PC-9 (cell line): ENCODE measurements at regions not wholly inside any gene's neighbourhood (a gene's known extent, or its start where the extent isn't known, plus 50 kb on each side); places are given as distances from the start of the nearest gene placed in this dataset.

Experiments
- BruUV-seq: library from RNA; stranded (reverse); fragments of 400-500 nt; replicated peaks from 2 replicates; lab custom pipeline; 2021; lab: Mats Ljungman, UMichigan
- CTCF ChIA-PET: fragments of 300-600 bp; sonication (Branson Sonifier 250); formaldehyde crosslinking; loops from one replicate; lab custom pipeline; 2022; ENCODE audit warnings: antibody characterized with exemption; lab: Charles Lee
- POLR2A ChIA-PET: fragments of 300-600 bp; sonication (Branson Sonifier 250); formaldehyde crosslinking; loops from one replicate; lab custom pipeline; 2022; ENCODE audit warnings: antibody characterized with exemption; ENCODE audit not compliant: unreplicated experiment; lab: Charles Lee
- DNase-seq, 2 experiments: peaks; one replicate each; pipeline versions ENCODE4 v3.0.0 to v3.0.0-alpha.2; 2015 to 2022; ENCODE audit warnings: mixed read lengths in 1 of 2
- H2AFZ ChIP-seq: fragments of 200-600 bp; sonication (generic); 2 replicates; pipeline ENCODE4 v1.8.1; 2017; ENCODE audit warnings: antibody characterized with exemption
- H3F3A ChIP-seq: fragments of 200-600 bp; sonication (generic); 2 replicates; pipeline ENCODE4 v1.8.1; 2017; ENCODE audit warnings: antibody characterized with exemption, mild to moderate bottlenecking, low read depth; ENCODE audit not compliant: insufficient read depth
- H3K27ac ChIP-seq: fragments of 200-600 bp; sonication (generic); 2 replicates; pipeline ENCODE4 v1.6.1; 2016; ENCODE audit warnings: mixed run types
- H3K27me3 ChIP-seq: fragments of 200-600 bp; sonication (generic); 2 replicates; pipeline ENCODE4 v1.6.1; 2016; ENCODE audit warnings: low read depth, mixed run types; ENCODE audit not compliant: insufficient read depth
- H3K36me3 ChIP-seq: fragments of 200-600 bp; sonication (generic); 2 replicates; pipeline ENCODE4 v1.6.1; 2016; ENCODE audit warnings: low read depth, mixed run types
- H3K4me1 ChIP-seq: fragments of 200-600 bp; sonication (generic); replicated peaks from 2 replicates; pipeline ENCODE4 v1.6.1; 2016; ENCODE audit warnings: mixed run types; ENCODE audit not compliant: insufficient read depth
- H3K4me2 ChIP-seq: fragments of 200-600 bp; sonication (generic); 2 replicates; pipeline ENCODE4 v1.6.1; 2017; ENCODE audit warnings: mixed run types
- H3K4me3 ChIP-seq: fragments of 200-600 bp; sonication (generic); 2 replicates; pipeline ENCODE4 v1.6.1; 2016; ENCODE audit warnings: mixed run types
- H3K79me2 ChIP-seq: fragments of 200-600 bp; sonication (generic); 2 replicates; pipeline ENCODE4 v1.6.1; 2017; ENCODE audit warnings: low read depth, mixed run types
- H3K9me2 ChIP-seq: fragments of 200-600 bp; sonication (generic); 2 replicates; pipeline ENCODE4 v1.8.1; 2017; ENCODE audit warnings: mild to moderate bottlenecking; ENCODE audit not compliant: insufficient read depth
- H3K9me3 ChIP-seq: fragments of 200-600 bp; sonication (generic); 2 replicates; pipeline ENCODE4 v1.8.1; 2016; ENCODE audit warnings: low read depth; ENCODE audit not compliant: insufficient read depth
- H4K20me1 ChIP-seq: fragments of 200-600 bp; sonication (generic); 2 replicates; pipeline ENCODE4 v1.8.1; 2017; ENCODE audit not compliant: insufficient read depth
- CTCF ChIP-seq: fragments of 200-600 bp; sonication (generic); conservative IDR thresholded peaks from 2 replicates; pipeline ENCODE4 v1.6.1; 2017; ENCODE audit warnings: mixed run types, antibody characterized with exemption, mild to moderate bottlenecking, moderate library complexity
- EZH2 ChIP-seq: fragments of 200-600 bp; sonication (generic); IDR thresholded peaks from 2 replicates; pipeline ENCODE4 v1.8.0; 2017; ENCODE audit warnings: antibody characterized with exemption, low read depth
- intact Hi-C: fragments of 100-400 bp; cut with micrococcal nuclease; formaldehyde crosslinking; loops from one replicate; pipeline ENCODE4 v1.10.0; 2022; ENCODE audit not compliant: unreplicated experiment

GRCh38 chr13:80458543-80458942 is 117.6 kb upstream of the SPRY2 start:
- Histone ChIP-seq H3K4me2 (no peak overlapping the region), H3K36me3 (no peaks in the 10 kb centered on the region), H3K79me2 (no peaks in the 10 kb centered on the region), H3K27ac (no peak overlapping the region), H3K27me3 (no peaks in the 10 kb centered on the region), H3K9me2 (no peaks in the 10 kb centered on the region), H4K20me1 (no peaks in the 10 kb centered on the region), H3F3A (no peaks in the 10 kb centered on the region), H3K9me3 (no peaks in the 10 kb centered on the region), H2AFZ (no peak overlapping the region), H3K4me1 (no peaks in the 10 kb centered on the region), H3K4me3 (no peak overlapping the region)
- ChIA-PET POLR2A (no interaction called here), CTCF (no interaction called here)
- no peak for DNase-seq
- no peak for TF ChIP-seq EZH2
- no peak for TF ChIP-seq CTCF
- no TSS peak for BruUV-seq
- intact Hi-C loops = no loop called here

GRCh38 chr13:80454245-80454644 is 113.3 kb upstream of the SPRY2 start:
- no peaks in the 10 kb centered on the region for H3F3A ChIP-seq
- TF ChIP-seq CTCF = no peak
- no peak for TF ChIP-seq EZH2
- no peak overlapping the region for H3K4me3 ChIP-seq
- intact Hi-C loops = no loop called here
- H3K36me3 ChIP-seq = no peaks in the 10 kb centered on the region
- no peak for DNase-seq
- no peaks in the 10 kb centered on the region for H3K9me3 ChIP-seq
- no peaks in the 10 kb centered on the region for H3K27me3 ChIP-seq
- H3K27ac ChIP-seq = no peak overlapping the region
- no peaks in the 10 kb centered on the region for H3K9me2 ChIP-seq
- H3K4me1 ChIP-seq = no peaks in the 10 kb centered on the region
- no peaks in the 10 kb centered on the region for H4K20me1 ChIP-seq
- no peak overlapping the region for H2AFZ ChIP-seq
- POLR2A ChIA-PET = no interaction called here
- no peaks in the 10 kb centered on the region for H3K79me2 ChIP-seq
- CTCF ChIA-PET = no interaction called here
- no peak overlapping the region for H3K4me2 ChIP-seq
- BruUV-seq = no TSS peak

- BruUV-seq = no TSS peak
- Histone ChIP-seq H3K4me2 (no peak overlapping the region), H3K27ac (no peak overlapping the region), H3K79me2 (no peaks in the 10 kb centered on the region), H3K9me3 (no peaks in the 10 kb centered on the region), H3K4me3 (no peak overlapping the region), H3K4me1 (no peaks in the 10 kb centered on the region), H3K9me2 (no peaks in the 10 kb centered on the region), H2AFZ (no peak overlapping the region), H3F3A (no peaks in the 10 kb centered on the region), H3K36me3 (no peaks in the 10 kb centered on the region), H4K20me1 (no peaks in the 10 kb centered on the region), H3K27me3 (no peaks in the 10 kb centered on the region)
- intact Hi-C loops = no loop called here
- CTCF ChIA-PET = no interaction called here
- no peak for TF ChIP-seq EZH2
- no peak for TF ChIP-seq CTCF
- DNase-seq = no peak
- POLR2A ChIA-PET = no interaction called here
Measured at GRCh38 chr13:80452279-80452678, 111.4 kb upstream of the SPRY2 start.
